IMR-90 (cell line): ENCODE measurements at regions not wholly inside any gene's neighbourhood (a gene's known extent, or its start where the extent isn't known, plus 50 kb on each side); places are given as distances from the start of the nearest gene placed in this dataset.

Experiments used
- ATAC-seq: fragments of 200-7000 bp; cut with Tn5 transposase; 2 replicates; pipeline ENCODE4 v1.9.1; 2020; ENCODE audit warnings: low read depth, mild to moderate bottlenecking, moderate library complexity
- BruUV-seq: library from RNA; stranded (reverse); fragments of 400-500 nt; replicated peaks from 2 replicates; lab custom pipeline; 2021; lab: Mats Ljungman, UMichigan
- CTCF ChIA-PET: fragments of 300-600 bp; formaldehyde crosslinking; extraction: SDS; loops from one replicate; lab custom pipeline; 2021; ENCODE audit warnings: antibody characterized with exemption; lab: Yijun Ruan, JAX
- POLR2A ChIA-PET: fragments of 300-600 bp; sonication (Branson Sonifier 250); formaldehyde crosslinking; loops from one replicate; lab custom pipeline; 2022; ENCODE audit warnings: antibody characterized with exemption; ENCODE audit not compliant: unreplicated experiment; lab: Charles Lee
- DNase-seq: peaks from one replicate; pipeline ENCODE4 v3.0.0; 2013
- H2AFZ ChIP-seq: replicated peaks from 2 replicates; pipeline ENCODE3; 2013; ENCODE audit warnings: low read length, mild to moderate bottlenecking; ENCODE audit not compliant: poor library complexity
- H2AK5ac ChIP-seq: 2 replicates; pipeline ENCODE4 v1.6.1; 2013; ENCODE audit warnings: low read depth, low read length, inconsistent platforms
- H2AK9ac ChIP-seq: replicated peaks from 2 replicates; pipeline ENCODE3; 2013; ENCODE audit warnings: mild to moderate bottlenecking, low read depth, low read length, moderate library complexity; ENCODE audit not compliant: poor library complexity
- H2BK120ac ChIP-seq: 2 replicates; pipeline ENCODE4 v1.6.1; 2013; ENCODE audit warnings: low read depth, low read length, inconsistent platforms
- H2BK15ac ChIP-seq: 3 replicates; pipeline ENCODE4 v1.6.1; 2013; ENCODE audit warnings: low read depth, low read length, inconsistent platforms
- H2BK20ac ChIP-seq: 2 replicates; pipeline ENCODE4 v1.6.1; 2013; ENCODE audit warnings: low read depth, mild to moderate bottlenecking, inconsistent platforms, low read length, moderate library complexity
- H2BK5ac ChIP-seq: 2 replicates; pipeline ENCODE4 v1.6.1; 2013; ENCODE audit warnings: mild to moderate bottlenecking, low read depth, low read length, inconsistent platforms; ENCODE audit not compliant: poor library complexity, severe bottlenecking
- H3K14ac ChIP-seq: replicated peaks from 2 replicates; pipeline ENCODE4 v1.6.1; 2013; ENCODE audit warnings: low read depth, low read length, inconsistent platforms
- H3K18ac ChIP-seq: 2 replicates; pipeline ENCODE4 v1.6.1; 2013; ENCODE audit warnings: low read depth, low read length, control low read depth
- H3K23ac ChIP-seq: 2 replicates; pipeline ENCODE4 v1.6.1; 2013; ENCODE audit warnings: low read depth, low read length, inconsistent platforms
- H3K27ac ChIP-seq: 2 replicates; pipeline ENCODE4 v1.5.1; 2013; ENCODE audit warnings: mild to moderate bottlenecking, control low read depth, low read length; ENCODE audit not compliant: insufficient read depth
- H3K27me3 ChIP-seq: 2 replicates; pipeline ENCODE4 v1.6.1; 2013; ENCODE audit warnings: low read length; ENCODE audit not compliant: control insufficient read depth, insufficient read depth
- H3K36me3 ChIP-seq: 2 replicates; pipeline ENCODE4 v1.6.1; 2013; ENCODE audit warnings: low read length, mixed read lengths; ENCODE audit not compliant: control insufficient read depth, insufficient read depth
- H3K4ac ChIP-seq: 2 replicates; pipeline ENCODE4 v1.6.1; 2013; ENCODE audit warnings: low read depth, low read length, inconsistent platforms
- H3K4me1 ChIP-seq: 2 replicates; pipeline ENCODE4 v1.6.1; 2013; ENCODE audit warnings: low read length, mixed read lengths; ENCODE audit not compliant: control insufficient read depth, insufficient read depth
- H3K4me2 ChIP-seq: 2 replicates; pipeline ENCODE4 v1.6.1; 2013; ENCODE audit warnings: low read depth, mild to moderate bottlenecking, control low read depth, low read length, moderate library complexity
- H3K4me3 ChIP-seq: 2 replicates; pipeline ENCODE4 v1.5.1; 2013; ENCODE audit warnings: low read depth, mild to moderate bottlenecking, control low read depth, low read length, moderate library complexity; ENCODE audit not compliant: insufficient read depth
- H3K56ac ChIP-seq: 2 replicates; pipeline ENCODE4 v1.6.1; 2013; ENCODE audit warnings: low read length, inconsistent platforms; ENCODE audit not compliant: insufficient read depth; ENCODE audit errors: extremely low read depth
- H3K79me1 ChIP-seq, 2 experiments: 2 replicates each; pipeline ENCODE4 v1.6.1; 2013; ENCODE audit warnings: low read length in 2 of 2, inconsistent platforms in 1 of 2, low read depth in 1 of 2
- H3K9ac ChIP-seq: 2 replicates; pipeline ENCODE4 v1.6.1; 2013; ENCODE audit warnings: low read depth, low read length, control low read depth
- H3K9me1 ChIP-seq: 2 replicates; pipeline ENCODE4 v1.6.1; 2013; ENCODE audit warnings: low read length, inconsistent platforms; ENCODE audit not compliant: insufficient read depth
- H3K9me3 ChIP-seq: 2 replicates; pipeline ENCODE4 v1.6.1; 2013; ENCODE audit warnings: low read length; ENCODE audit not compliant: control insufficient read depth, insufficient read depth
- H4K20me1 ChIP-seq: 2 replicates; pipeline ENCODE4 v1.6.1; 2013; ENCODE audit warnings: low read length, inconsistent platforms; ENCODE audit not compliant: insufficient read depth
- H4K5ac ChIP-seq: 2 replicates; pipeline ENCODE4 v1.6.1; 2013; ENCODE audit warnings: mild to moderate bottlenecking, low read depth, low read length, control low read depth
- H4K8ac ChIP-seq, 2 experiments: 2 replicates each; pipeline ENCODE4 v1.6.1; 2013; ENCODE audit warnings: low read depth in 2 of 2, low read length in 2 of 2, control low read depth in 1 of 2, inconsistent platforms in 1 of 2
- H4K91ac ChIP-seq: 2 replicates; pipeline ENCODE4 v1.6.1; 2013; ENCODE audit warnings: low read depth, low read length, inconsistent platforms; ENCODE audit not compliant: insufficient read depth
- CHD1 ChIP-seq: IDR thresholded peaks from 2 replicates; pipeline ENCODE4 v1.6.1; 2012; ENCODE audit warnings: low read depth, low read length, improper control_type of control experiment
- ELK1 ChIP-seq: fragments of 150-350 bp; IDR thresholded peaks from 2 replicates; pipeline ENCODE4 v1.6.1; 2016; ENCODE audit warnings: low read depth, mild to moderate bottlenecking, low read length, moderate library complexity, borderline replicate concordance
- POLR2A ChIP-seq: IDR thresholded peaks from 2 replicates; pipeline ENCODE4 v1.6.1; 2012; ENCODE audit warnings: mild to moderate bottlenecking, low read depth, low read length
- RAD21 ChIP-seq: IDR thresholded peaks from 2 replicates; pipeline ENCODE4 v1.6.1; 2012; ENCODE audit warnings: low read length, improper control_type of control experiment
- RCOR1 ChIP-seq: IDR thresholded peaks from 2 replicates; pipeline ENCODE4 v1.6.1; 2012; ENCODE audit warnings: mild to moderate bottlenecking, low read length, improper control_type of control experiment; ENCODE audit not compliant: insufficient replicate concordance
- RFX5 ChIP-seq: IDR thresholded peaks from 2 replicates; pipeline ENCODE4 v1.8.0; 2012; ENCODE audit warnings: low read depth, mild to moderate bottlenecking, low read length, moderate library complexity
- USF2 ChIP-seq: fragments of 150-350 bp; IDR thresholded peaks from 2 replicates; pipeline ENCODE4 v1.6.1; 2017; ENCODE audit warnings: mild to moderate bottlenecking, antibody characterized with exemption, low read length, low read depth
- WGBS, 2 experiments: methylation state at CpG; one replicate each; pipeline versions ENCODE4 v1.1.5 to v1.1.7; 2013; ENCODE audit warnings: missing lambda C conversion rate in 2 of 2; ENCODE audit not compliant: insufficient read length in 1 of 2; ENCODE audit errors: extremely low coverage in 2 of 2; 5-methylcytosine and 5-hydroxymethylcytosine counted together
- dilution Hi-C: fragments of 300-500 bp; cut with HindIII; formaldehyde crosslinking; loops from one replicate; pipeline ENCODE4 v1.14.3; 2018; ENCODE audit warnings: low sequenced_read_pairs; ENCODE audit not compliant: unreplicated experiment
- in situ Hi-C: fragments of 300-500 bp; cut with MboI; formaldehyde crosslinking; loops from 3 replicates; pipeline ENCODE4 v1.14.3; 2019; ENCODE audit warnings: low sequenced_read_pairs, inconsistent platforms, mixed read lengths
- intact Hi-C: fragments of 100-400 bp; cut with micrococcal nuclease; formaldehyde crosslinking; loops from 2 replicates; pipeline ENCODE4 v1.10.0; 2022
- TF ChIP-seq, protein P1 (sequence below): conservative IDR thresholded peaks from 2 replicates; pipeline ENCODE4 v1.5.1; 2012; ENCODE audit warnings: mild to moderate bottlenecking, low read depth, low read length, improper control_type of control experiment

- Histone ChIP-seq H2BK120ac (no peak overlapping the region), H3K4me2 (no peak overlapping the region), H4K8ac (no peak overlapping the region), H3K56ac (no peak overlapping the region), H3K4me3 (no peak overlapping the region), H3K27ac (no peak overlapping the region), H4K5ac (no peak overlapping the region), H2AK5ac (no peak overlapping the region), H3K36me3 (no peaks in the 10 kb centered on the region), H3K18ac (no peak overlapping the region), H3K27me3 (peaks cover 66% of the 10 kb centered on the region), H3K9me3 (no peaks in the 10 kb centered on the region; the same call in 1 of the 2 replicates), H2AK9ac (no peak overlapping the region), H3K23ac (no peak overlapping the region), H3K9me1 (no peaks in the 10 kb centered on the region), H3K79me1 (no peaks in the 10 kb centered on the region), H2BK5ac (no peak overlapping the region), H4K20me1 (no peaks in the 10 kb centered on the region), H4K91ac (no peak overlapping the region), H3K4me1 (no peaks in the 10 kb centered on the region), H3K14ac (no peak overlapping the region), H2BK20ac (no peak overlapping the region), H2AFZ (no peak overlapping the region), H2BK15ac (no peak overlapping the region), H3K4ac (no peak overlapping the region), H3K9ac (no peak overlapping the region)
- 71% methylated on average over 4 of the region's 11 CpGs; no CpG with 5 or more reads in 1 of the 2 experiments for WGBS, 2 experiments
- ChIA-PET POLR2A (no interaction called here), CTCF (no interaction called here)
- ATAC-seq (no peak), DNase-seq (no peak)
- dilution Hi-C loops = no loop called here
- BruUV-seq = no TSS peak
- in situ Hi-C loops = no loop called here
- intact Hi-C loops = no loop called here
- no peak for TF ChIP-seq CHD1
- no peak for TF ChIP-seq USF2
- TF ChIP-seq RFX5 = no peak
- no peak for TF ChIP-seq RAD21
- TF ChIP-seq POLR2A = no peak
- TF ChIP-seq ELK1 = no peak
- TF ChIP-seq, protein P1, sequence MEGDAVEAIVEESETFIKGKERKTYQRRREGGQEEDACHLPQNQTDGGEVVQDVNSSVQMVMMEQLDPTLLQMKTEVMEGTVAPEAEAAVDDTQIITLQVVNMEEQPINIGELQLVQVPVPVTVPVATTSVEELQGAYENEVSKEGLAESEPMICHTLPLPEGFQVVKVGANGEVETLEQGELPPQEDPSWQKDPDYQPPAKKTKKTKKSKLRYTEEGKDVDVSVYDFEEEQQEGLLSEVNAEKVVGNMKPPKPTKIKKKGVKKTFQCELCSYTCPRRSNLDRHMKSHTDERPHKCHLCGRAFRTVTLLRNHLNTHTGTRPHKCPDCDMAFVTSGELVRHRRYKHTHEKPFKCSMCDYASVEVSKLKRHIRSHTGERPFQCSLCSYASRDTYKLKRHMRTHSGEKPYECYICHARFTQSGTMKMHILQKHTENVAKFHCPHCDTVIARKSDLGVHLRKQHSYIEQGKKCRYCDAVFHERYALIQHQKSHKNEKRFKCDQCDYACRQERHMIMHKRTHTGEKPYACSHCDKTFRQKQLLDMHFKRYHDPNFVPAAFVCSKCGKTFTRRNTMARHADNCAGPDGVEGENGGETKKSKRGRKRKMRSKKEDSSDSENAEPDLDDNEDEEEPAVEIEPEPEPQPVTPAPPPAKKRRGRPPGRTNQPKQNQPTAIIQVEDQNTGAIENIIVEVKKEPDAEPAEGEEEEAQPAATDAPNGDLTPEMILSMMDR = no peak
- TF ChIP-seq RCOR1 = no peak
Observed at GRCh38 chr6:44701038-44701636, 313.6 kb downstream of the CDC5L start.
